Keratinocyte (primary cell): ENCODE measurements at regions not wholly inside any gene's neighbourhood (a gene's known extent, or its start where the extent isn't known, plus 50 kb on each side); places are given as distances from the start of the nearest gene placed in this dataset.

Experiments
- DNase-seq: peaks from one replicate; pipeline ENCODE4 v3.0.0-alpha.2; 2011; ENCODE audit warnings: low read depth, missing footprints, low spot score
- FAIRE-seq: peaks from 2 replicates; lab custom pipeline; 2011; peaks lifted over from hg19 to GRCh38; lab: Jason Lieb, UNC
- H2AFZ ChIP-seq: 2 replicates; pipeline ENCODE4 v1.6.0; 2012; ENCODE audit warnings: low read length, control low read depth, inconsistent platforms; ENCODE audit not compliant: control insufficient read depth
- H3K27ac ChIP-seq: 2 replicates; pipeline ENCODE4 v1.5.1; 2011; ENCODE audit warnings: low read length; ENCODE audit not compliant: control insufficient read depth, insufficient read depth
- H3K27me3 ChIP-seq: 3 replicates; pipeline ENCODE4 v1.6.0; 2011; ENCODE audit warnings: low read length; ENCODE audit not compliant: control insufficient read depth, insufficient read depth; ENCODE audit errors: extremely low read depth
- H3K36me3 ChIP-seq, 2 experiments: 2 replicates in 1 of 2; 3 replicates in 1 of 2; pipeline ENCODE4 v1.5.1; 2011; ENCODE audit warnings: low read length in 2 of 2, mild to moderate bottlenecking in 1 of 2; ENCODE audit not compliant: control insufficient read depth in 2 of 2, insufficient read depth in 2 of 2; ENCODE audit errors: extremely low read depth in 1 of 2
- H3K4me1 ChIP-seq: 3 replicates; pipeline ENCODE4 v1.5.1; 2011; ENCODE audit warnings: low read length; ENCODE audit not compliant: control insufficient read depth, insufficient read depth; ENCODE audit errors: extremely low read depth
- H3K4me2 ChIP-seq: 3 replicates; pipeline ENCODE4 v1.6.0; 2011; ENCODE audit warnings: low read depth, low read length; ENCODE audit not compliant: control insufficient read depth, insufficient read depth; ENCODE audit errors: extremely low read depth
- H3K4me3 ChIP-seq, 3 experiments: fragments of 200-600 bp in 1 of 3; sonication (generic) in 1 of 3; 2 replicates in 2 of 3; 3 replicates in 1 of 3; pipeline ENCODE4 v1.5.1; 2011 to 2016; ENCODE audit warnings: low read length in 3 of 3, mild to moderate bottlenecking in 3 of 3, control low read depth in 2 of 3, inconsistent platforms in 1 of 3, low read depth in 1 of 3, mixed read lengths in 1 of 3, mixed run types in 1 of 3, moderate library complexity in 1 of 3; ENCODE audit not compliant: control insufficient read depth in 2 of 3, insufficient read depth in 2 of 3; ENCODE audit errors: extremely low read depth in 1 of 3
- H3K79me2 ChIP-seq: 2 replicates; pipeline ENCODE4 v1.6.0; 2012; ENCODE audit warnings: low read length; ENCODE audit not compliant: control insufficient read depth, insufficient read depth
- H3K9ac ChIP-seq: 3 replicates; pipeline ENCODE4 v1.6.0; 2011; ENCODE audit warnings: low read length; ENCODE audit not compliant: control insufficient read depth, insufficient read depth; ENCODE audit errors: extremely low read depth
- H3K9me1 ChIP-seq: 3 replicates; pipeline ENCODE4 v1.6.0; 2011; ENCODE audit warnings: low read length; ENCODE audit not compliant: control insufficient read depth, insufficient read depth; ENCODE audit errors: extremely low read depth
- H3K9me3 ChIP-seq: 2 replicates; pipeline ENCODE4 v1.5.1; 2012; ENCODE audit warnings: low read depth, low read length; ENCODE audit not compliant: control insufficient read depth
- H4K20me1 ChIP-seq: 3 replicates; pipeline ENCODE4 v1.6.0; 2011; ENCODE audit warnings: low read length; ENCODE audit not compliant: control insufficient read depth, insufficient read depth; ENCODE audit errors: extremely low read depth
- CTCF ChIP-seq, 3 experiments: IDR thresholded peaks in 1 of 3; conservative IDR thresholded peaks in 1 of 3; optimal IDR thresholded peaks in 1 of 3; 2 replicates in 2 of 3; 3 replicates in 1 of 3; pipeline versions ENCODE3 to v1.5.1; 2011; ENCODE audit warnings: low read length in 3 of 3, mild to moderate bottlenecking in 3 of 3, moderate library complexity in 2 of 3, control low read depth in 1 of 3, inconsistent platforms in 1 of 3; ENCODE audit not compliant: insufficient read depth in 2 of 3; ENCODE audit errors: extremely low read depth in 1 of 3
- EZH2 ChIP-seq: IDR thresholded peaks from one replicate; pipeline ENCODE4 v1.6.1; 2012; ENCODE audit warnings: inconsistent platforms, mild to moderate bottlenecking, low read length, moderate library complexity
- dilution Hi-C: fragments of 300-500 bp; cut with MboI; formaldehyde crosslinking; loops from one replicate; pipeline ENCODE4 v1.7.0; 2020; ENCODE audit warnings: low sequenced_read_pairs; ENCODE audit not compliant: extremely low pct_ligation_motif_present

- Histone ChIP-seq H3K9me3 (peaks cover 5% of the 10 kb centered on the region), H3K27me3 (no peaks in the 10 kb centered on the region), H3K79me2 (no peaks in the 10 kb centered on the region), H3K4me2 (no peak overlapping the region), H3K9ac (no peak overlapping the region), H3K4me3 (no peak overlapping the region), H3K36me3 (no peaks in the 10 kb centered on the region), H2AFZ (no peak overlapping the region), H3K9me1 (no peaks in the 10 kb centered on the region), H4K20me1 (no peaks in the 10 kb centered on the region), H3K27ac (no peak overlapping the region), H3K4me1 (no peaks in the 10 kb centered on the region)
- FAIRE-seq (no peak), DNase-seq (no peak)
- TF ChIP-seq CTCF (optimal IDR thresholded peaks at IDR 0.05 in 1 of 3, IDR thresholded peaks at IDR 0.05 in 1 of 3, conservative IDR thresholded peaks at IDR 0.05 in 1 of 3; ENCODE audit: extremely low read depth in 1 of 3, insufficient read depth in 2 of 3, low read length in 3 of 3) (no peak), EZH2 (no peak)
- dilution Hi-C loops: no loop called here
Observed at GRCh38 chr2:78676921-78677696, 348.4 kb upstream of the REG3G start.

- Histone ChIP-seq H4K20me1 (no peaks in the 10 kb centered on the region), H3K4me1 (no peaks in the 10 kb centered on the region), H3K9me1 (no peaks in the 10 kb centered on the region), H3K4me2 (no peak overlapping the region), H3K9me3 (peaks cover 5% of the 10 kb centered on the region), H3K4me3 (no peak overlapping the region), H3K9ac (no peak overlapping the region), H3K27ac (no peak overlapping the region), H3K36me3 (no peaks in the 10 kb centered on the region), H3K27me3 (no peaks in the 10 kb centered on the region), H2AFZ (no peak overlapping the region), H3K79me2 (no peaks in the 10 kb centered on the region)
- DNase-seq (no peak), FAIRE-seq (no peak)
- dilution Hi-C loops: no loop called here
- TF ChIP-seq EZH2 (no peak), CTCF (optimal IDR thresholded peaks at IDR 0.05 in 1 of 3, IDR thresholded peaks at IDR 0.05 in 1 of 3, conservative IDR thresholded peaks at IDR 0.05 in 1 of 3; ENCODE audit: extremely low read depth in 1 of 3, insufficient read depth in 2 of 3, low read length in 3 of 3) (no peak)
Observed at GRCh38 chr2:78677774-78678173, 347.7 kb upstream of the REG3G start.
